ENCODE measurements at regions not wholly inside any gene's neighbourhood (a gene's known extent, or its start where the extent isn't known, plus 50 kb on each side); places are given as distances from the start of the nearest gene placed in this dataset.
A peak's percentile ranks its signal among the peaks of the same experiment; 100 is the strongest.

DNA sequence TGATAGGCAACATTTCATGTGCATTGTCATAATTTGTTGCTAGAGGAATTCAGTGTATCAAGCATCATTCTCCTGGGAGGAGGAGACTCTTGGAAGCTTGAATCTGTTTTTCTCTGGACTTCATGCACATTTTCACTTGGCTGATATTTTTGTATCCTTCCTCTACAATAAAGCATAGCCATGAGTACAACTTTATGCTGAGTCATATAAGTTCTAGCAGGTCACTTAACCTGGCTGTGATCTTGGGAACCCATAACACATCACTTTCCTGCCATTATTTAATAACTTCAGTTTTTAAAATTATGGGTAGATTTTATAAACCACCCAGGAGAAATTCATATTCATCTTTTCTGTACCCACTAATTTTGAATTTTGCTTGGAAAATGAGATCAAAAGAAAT lies 203.0 kb upstream of the CD96 start:
- Histone ChIP-seq H3K9me3 (ENCODE audit: control insufficient read depth in 2 of 3, insufficient read depth in 1 of 3, low read length in 3 of 3) (no peaks in the 10 kb centered on the region), H3K36me3 (ENCODE audit: control insufficient read depth in 2 of 3, insufficient read depth in 3 of 3, low read length in 3 of 3) (no peaks in the 10 kb centered on the region), H3K9ac (ENCODE audit: low read length in 3 of 3) (no peak overlapping the region), H3K4me1 (ENCODE audit: control insufficient read depth in 2 of 3, insufficient read depth in 2 of 3, low read depth in 1 of 3, low read length in 3 of 3) (no peaks in the 10 kb centered on the region), H3K27me3 (ENCODE audit: control insufficient read depth, insufficient read depth, low read length) (no peaks in the 10 kb centered on the region), H3K27ac (ENCODE audit: low read depth in 2 of 2, low read length in 2 of 2) (no peak overlapping the region), H3K4me3 (ENCODE audit: low read length in 3 of 3) (no peak overlapping the region)
- DNase-seq (no peak), FAIRE-seq (no peak)
- TF ChIP-seq CTCF (IDR thresholded peaks at IDR 0.05; ENCODE audit: borderline replicate concordance, extremely low read depth, insufficient read depth), result no peak
- intact Hi-C loops (cut with DNase I), result no loop called here

GRCh38 chr3:111351334-111351733 lies 190.7 kb upstream of the CD96 start:
- no peak for FAIRE-seq

GRCh38 chr3:111352585-111352984 lies 189.4 kb upstream of the CD96 start:
- Histone ChIP-seq H3K27ac (ENCODE audit: low read depth in 2 of 2, low read length in 2 of 2) (no peak overlapping the region), H3K9me3 (ENCODE audit: control insufficient read depth in 2 of 3, insufficient read depth in 1 of 3, low read length in 3 of 3) (peaks cover 0 to 7% (median 0%) of the 10 kb centered on the region in 3 donors), H3K36me3 (ENCODE audit: control insufficient read depth in 2 of 3, insufficient read depth in 3 of 3, low read length in 3 of 3) (no peaks in the 10 kb centered on the region), H3K27me3 (ENCODE audit: control insufficient read depth, insufficient read depth, low read length) (no peaks in the 10 kb centered on the region), H3K9ac (ENCODE audit: low read length in 3 of 3) (no peak overlapping the region), H3K4me3 (ENCODE audit: low read length in 3 of 3) (no peak overlapping the region), H3K4me1 (ENCODE audit: control insufficient read depth in 2 of 3, insufficient read depth in 2 of 3, low read depth in 1 of 3, low read length in 3 of 3) (no peaks in the 10 kb centered on the region)
- FAIRE-seq (no peak), DNase-seq (no peak)
- no peak for TF ChIP-seq CTCF (IDR thresholded peaks at IDR 0.05; ENCODE audit: borderline replicate concordance, extremely low read depth, insufficient read depth)
- intact Hi-C loops (cut with DNase I), result no loop called here

More at GRCh38 chr3:111351334-111351733, 190.7 kb upstream of the CD96 start:
- Histone ChIP-seq H3K27me3 (ENCODE audit: control insufficient read depth, insufficient read depth, low read length) (no peaks in the 10 kb centered on the region), H3K9me3 (ENCODE audit: control insufficient read depth in 2 of 3, insufficient read depth in 1 of 3, low read length in 3 of 3) (peaks cover 0 to 5% (median 0%) of the 10 kb centered on the region in 3 donors), H3K36me3 (ENCODE audit: control insufficient read depth in 2 of 3, insufficient read depth in 3 of 3, low read length in 3 of 3) (no peaks in the 10 kb centered on the region), H3K9ac (ENCODE audit: low read length in 3 of 3) (no peak overlapping the region), H3K4me3 (ENCODE audit: low read length in 3 of 3) (no peak overlapping the region), H3K27ac (ENCODE audit: low read depth in 2 of 2, low read length in 2 of 2) (no peak overlapping the region), H3K4me1 (ENCODE audit: control insufficient read depth in 2 of 3, insufficient read depth in 2 of 3, low read depth in 1 of 3, low read length in 3 of 3) (no peaks in the 10 kb centered on the region)
- intact Hi-C loops (cut with DNase I), result no loop called here
- no peak for TF ChIP-seq CTCF (IDR thresholded peaks at IDR 0.05; ENCODE audit: borderline replicate concordance, extremely low read depth, insufficient read depth)
- peak in 3 of 5 donors; percentile 10 to 44 (median 37) for DNase-seq

Data from kidney (tissue), 13 donors.